ENCODE measurements at regions not wholly inside any gene's neighbourhood (a gene's known extent, or its start where the extent isn't known, plus 50 kb on each side); places are given as distances from the start of the nearest gene placed in this dataset.

- no peak for TF ChIP-seq POLR2A (IDR thresholded peaks at IDR 0.05)
- no peak for TF ChIP-seq CTCF (IDR thresholded peaks at IDR 0.05)
Measured at GRCh38 chr5:6143523-6143922, 234.8 kb downstream of the MED10 start.

All from thyroid gland (tissue), 4 donors.